Activated gamma-delta T cell treated with Interleukin-2 at 50 U/mL for 16 hours (primary cell): ENCODE measurements at regions not wholly inside any gene's neighbourhood (a gene's known extent, or its start where the extent isn't known, plus 50 kb on each side); places are given as distances from the start of the nearest gene placed in this dataset.

Source experiments
- DNase-seq: peaks from one replicate; pipeline ENCODE4 v3.0.0-alpha.2; 2020

DNA sequence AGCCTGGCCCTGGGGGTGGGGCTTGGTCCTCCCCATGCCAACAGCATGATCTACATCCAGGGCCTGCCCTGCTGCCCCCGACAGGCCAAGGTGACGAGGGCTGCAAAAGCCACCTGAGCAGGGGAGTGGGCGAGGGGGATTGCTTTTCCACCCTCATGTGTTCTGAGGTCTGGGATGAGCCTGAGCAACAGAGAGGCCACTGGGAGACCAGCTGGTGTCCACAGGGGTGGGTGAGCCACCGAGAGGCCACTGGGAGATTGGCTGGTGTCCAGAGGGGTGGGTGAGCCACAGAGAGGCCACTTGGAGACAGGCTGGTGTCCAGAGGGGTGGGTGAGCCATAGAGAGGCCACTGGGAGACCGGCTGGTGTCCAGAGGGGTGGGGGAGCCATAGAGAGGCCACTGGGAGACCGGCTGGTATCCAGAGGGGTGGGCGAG is 147.4 kb upstream of the GPC1 start:
- no peak for DNase-seq

DNA sequence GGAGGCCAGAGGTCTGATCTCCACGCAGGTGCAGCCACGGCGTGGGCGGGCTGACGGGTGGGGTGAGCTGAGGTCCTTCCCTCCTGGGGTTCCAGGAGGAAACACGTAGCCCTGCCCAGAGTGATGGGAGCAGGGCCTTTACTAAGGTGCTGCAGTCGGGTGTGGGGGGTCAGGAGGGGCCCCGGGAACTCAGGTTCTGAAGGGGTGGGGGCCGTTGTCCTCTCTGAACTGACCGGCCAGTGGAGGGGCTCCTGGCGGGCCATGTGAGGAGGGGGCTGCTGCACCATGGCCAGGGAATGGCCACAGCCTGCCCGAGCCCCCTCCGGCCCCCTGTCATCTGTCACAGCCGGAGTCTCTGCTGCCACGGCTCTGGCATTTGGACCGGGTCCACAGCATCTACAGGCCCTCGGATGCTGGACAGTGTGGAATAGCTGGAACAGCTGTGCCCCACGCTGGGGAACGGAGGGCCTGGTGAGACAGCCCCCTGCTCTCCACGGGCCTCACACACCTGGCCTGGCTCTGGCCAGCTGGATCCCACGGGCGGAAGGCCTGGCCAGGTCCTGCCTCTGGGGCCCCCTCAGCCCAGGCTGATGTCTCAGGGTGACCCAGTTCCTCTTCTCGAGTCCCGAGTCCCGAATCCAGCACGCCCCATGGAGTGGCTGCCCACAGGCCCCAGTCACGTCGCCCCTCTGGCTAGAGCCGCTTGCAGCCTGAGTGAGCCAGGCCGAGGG is 145.6 kb upstream of the GPC1 start:
- DNase-seq = no peak

DNA sequence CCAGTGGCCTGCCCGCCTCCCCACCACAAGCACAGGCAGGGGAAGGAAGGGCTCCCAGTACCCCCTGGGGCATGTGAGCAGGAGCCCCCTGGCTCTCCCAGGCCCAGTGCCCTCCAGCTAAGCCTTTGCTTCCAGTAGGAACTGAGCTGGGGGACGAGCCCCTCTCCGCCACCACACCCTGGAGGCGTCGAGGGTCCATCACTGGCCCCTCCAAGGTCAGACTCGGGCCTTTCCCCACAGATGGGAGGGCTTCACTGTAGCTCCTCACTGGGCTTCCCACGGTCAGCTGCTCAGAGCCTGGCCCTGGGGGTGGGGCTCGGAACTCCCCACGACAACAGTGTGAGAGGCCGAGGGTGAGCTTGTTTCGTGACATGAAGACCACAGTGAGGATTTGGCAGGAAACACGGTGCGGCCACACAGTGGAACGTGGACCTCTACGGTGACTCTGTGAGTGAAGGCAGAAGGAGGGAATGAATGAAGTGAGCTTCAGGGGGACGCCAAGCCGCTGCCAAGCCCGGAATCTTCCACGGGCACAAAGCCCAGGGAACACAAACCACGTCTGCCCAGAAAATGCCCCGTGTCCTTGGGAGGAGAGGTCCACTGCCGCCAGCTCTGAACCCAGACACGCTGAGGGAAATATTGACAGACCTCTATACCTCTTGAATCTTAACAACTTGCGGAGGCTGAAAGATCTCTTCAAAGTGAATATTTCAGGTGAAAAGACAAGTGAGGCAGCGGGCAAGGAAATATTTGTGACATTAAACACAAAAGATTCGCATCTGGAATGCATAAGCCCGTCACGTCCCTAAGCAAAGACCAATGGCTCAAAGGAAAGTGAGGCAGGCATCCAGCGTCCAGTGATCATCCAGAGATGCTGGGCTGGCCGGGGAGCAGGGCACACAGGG is 144.8 kb upstream of the GPC1 start:
- DNase-seq = no peak

DNA sequence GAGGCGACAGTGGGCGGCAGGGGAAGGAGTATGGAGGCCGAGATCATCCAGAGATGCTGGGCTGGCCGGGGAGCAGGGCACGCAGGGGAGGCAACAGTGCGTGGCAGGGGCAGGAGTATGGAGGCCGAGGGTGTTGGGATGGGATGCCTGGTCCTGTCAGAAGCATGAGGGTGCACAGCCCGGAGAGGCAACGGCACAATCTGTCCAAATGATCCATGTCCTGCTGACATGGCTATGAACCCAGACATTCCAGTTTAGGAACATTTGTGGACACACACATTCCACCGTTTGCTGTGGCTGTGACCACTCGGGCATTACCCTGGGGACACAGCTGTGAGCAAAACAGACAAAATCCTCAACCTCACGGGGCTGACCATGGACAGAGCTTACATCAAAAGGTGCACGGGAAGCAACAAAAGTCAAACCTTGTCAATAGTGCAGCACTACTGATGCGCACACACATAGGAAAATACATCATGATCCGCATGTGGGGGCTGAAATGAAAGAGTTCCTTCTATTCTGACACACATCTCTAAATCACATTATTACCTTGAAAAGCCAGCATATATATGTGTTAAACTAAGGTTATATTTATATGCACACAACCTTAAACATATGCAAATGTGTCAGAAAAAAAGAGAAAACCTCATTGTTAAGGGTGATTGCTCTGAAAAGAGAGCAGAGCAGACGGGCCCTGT is 144.0 kb upstream of the GPC1 start:
- no peak for DNase-seq

DNA sequence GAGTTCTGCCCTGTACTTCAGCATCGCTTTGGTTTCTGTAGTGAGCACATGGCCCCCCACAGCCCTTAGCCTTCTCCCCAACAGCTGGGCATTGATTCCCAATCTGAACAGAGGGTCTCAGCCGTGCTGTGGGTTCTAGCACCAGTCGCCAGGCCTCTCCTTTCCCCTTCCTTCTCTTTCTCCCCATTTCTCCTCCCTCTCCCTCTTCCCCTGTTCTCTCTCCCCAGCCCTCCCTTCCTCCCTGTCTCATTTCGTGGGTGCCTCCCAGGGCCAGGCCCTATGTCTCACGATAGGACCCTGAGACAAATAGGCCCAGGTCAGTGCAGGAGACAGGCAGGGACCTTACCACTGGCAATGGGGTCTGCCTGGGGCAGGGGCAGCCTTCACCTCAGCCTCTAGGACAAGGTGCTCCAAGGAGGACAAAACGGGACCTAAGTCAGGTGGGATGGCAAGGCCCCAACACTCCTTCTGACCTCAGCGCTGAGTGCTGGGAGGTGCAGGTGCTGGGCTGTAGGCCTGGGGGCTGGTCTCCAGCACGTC is 143.4 kb upstream of the GPC1 start:
- DNase-seq = no peak

DNA sequence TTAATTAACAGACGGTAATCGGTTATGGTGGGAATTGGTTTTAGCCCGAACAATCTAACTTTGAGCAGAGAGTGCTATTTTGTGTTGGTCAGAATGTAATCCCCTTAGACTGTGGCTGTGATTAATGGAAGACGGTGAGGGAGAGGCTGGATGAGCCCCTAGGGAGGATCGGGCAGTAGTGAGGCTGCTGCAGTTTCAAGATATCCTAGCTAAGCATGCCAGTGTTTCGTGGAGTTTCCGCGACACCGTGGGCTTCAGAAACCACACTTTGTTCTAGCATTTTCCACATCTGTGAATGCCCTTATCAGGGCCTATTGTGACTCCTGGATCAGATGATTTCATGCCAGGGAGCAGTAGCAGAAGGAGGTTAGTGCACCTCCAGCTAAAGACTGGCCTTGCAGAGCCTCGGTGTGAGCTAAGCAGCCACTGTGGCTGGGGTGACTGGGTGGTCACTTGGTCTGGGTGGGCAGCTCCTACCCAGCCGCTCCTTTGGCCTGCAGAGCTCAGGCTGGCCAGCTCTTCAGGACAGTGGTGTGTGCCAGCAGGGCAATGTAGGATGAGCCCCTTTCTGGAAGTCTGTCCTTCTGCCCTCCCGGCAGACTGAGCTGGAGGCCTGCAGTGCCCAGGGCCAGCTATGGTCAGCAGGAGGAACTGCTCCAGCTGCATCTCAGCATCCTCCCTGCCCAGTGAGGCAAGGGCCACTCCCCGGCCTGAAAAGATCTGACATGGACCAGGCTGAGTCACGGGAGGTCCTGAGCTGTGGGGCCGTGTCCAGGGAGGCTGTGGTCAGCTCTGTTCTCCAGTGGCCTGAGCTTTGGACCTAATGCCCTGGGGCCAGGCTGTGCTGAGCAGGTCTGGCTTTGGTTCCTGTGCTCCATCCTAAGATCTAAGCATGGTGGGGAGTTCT is 142.6 kb upstream of the GPC1 start:
- DNase-seq = no peak

DNA sequence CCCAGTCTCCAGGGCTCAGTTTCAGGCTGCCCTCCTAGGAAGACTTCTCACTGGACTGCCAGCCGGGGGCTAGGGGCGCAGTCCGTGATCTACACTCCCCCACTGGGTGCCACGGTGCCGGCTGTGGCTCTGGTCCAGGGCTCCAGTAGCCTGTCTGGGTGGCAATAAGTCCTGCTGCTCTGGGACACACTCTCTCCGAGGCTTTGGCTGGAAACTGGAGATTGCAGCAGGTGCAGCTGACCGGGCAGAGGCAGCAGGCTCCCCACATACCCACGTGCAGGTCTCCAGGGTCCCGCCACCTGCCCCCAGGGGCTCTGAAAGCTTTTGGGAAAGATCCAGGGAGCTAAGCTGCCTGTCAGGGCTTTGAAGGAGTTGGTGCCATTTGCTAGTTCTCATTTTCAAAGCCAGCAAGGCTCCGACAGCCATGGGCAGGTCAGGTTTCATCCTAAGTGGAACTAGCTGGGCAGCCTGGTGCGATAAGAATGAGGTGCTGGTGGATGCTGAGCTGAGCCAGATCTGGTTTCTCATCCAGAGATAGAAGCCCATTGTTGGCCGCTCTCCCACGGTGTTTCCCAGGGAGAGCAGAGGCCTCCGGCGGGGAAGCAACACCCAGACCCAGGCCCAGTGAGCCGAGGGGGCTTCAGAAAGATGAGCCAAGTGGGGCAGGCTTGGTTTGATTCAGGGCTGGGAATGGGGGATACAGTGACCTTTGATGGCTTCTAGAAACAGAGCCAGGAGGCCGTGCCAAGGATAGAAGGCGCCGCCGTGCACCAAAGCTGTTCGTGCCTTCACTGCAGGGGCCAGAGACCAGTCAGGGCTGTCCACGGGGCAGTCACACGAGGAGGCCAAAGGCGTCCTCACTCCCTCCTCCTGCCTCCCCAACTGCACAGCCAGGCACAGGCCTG is 141.7 kb upstream of the GPC1 start:
- no peak for DNase-seq

DNA sequence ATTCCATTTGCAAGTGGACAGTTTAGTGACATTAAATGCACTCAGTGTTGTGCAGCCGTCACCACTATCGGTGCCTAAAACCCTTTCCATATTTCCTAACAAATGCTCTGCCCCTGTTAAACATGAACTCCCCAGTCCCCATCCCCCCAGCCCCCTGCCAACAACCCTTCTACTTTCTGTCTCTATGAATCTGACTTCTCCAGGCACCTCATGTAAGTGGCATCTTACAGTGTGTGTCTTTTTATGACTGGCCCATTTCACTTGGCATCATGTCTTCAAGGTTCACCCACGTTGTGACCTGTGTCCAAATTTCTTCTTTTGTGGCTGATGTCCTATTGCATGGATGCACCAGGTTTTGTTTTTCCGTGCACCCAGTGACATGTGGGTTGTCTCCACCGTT is 140.9 kb upstream of the GPC1 start:
- no peak for DNase-seq

DNA sequence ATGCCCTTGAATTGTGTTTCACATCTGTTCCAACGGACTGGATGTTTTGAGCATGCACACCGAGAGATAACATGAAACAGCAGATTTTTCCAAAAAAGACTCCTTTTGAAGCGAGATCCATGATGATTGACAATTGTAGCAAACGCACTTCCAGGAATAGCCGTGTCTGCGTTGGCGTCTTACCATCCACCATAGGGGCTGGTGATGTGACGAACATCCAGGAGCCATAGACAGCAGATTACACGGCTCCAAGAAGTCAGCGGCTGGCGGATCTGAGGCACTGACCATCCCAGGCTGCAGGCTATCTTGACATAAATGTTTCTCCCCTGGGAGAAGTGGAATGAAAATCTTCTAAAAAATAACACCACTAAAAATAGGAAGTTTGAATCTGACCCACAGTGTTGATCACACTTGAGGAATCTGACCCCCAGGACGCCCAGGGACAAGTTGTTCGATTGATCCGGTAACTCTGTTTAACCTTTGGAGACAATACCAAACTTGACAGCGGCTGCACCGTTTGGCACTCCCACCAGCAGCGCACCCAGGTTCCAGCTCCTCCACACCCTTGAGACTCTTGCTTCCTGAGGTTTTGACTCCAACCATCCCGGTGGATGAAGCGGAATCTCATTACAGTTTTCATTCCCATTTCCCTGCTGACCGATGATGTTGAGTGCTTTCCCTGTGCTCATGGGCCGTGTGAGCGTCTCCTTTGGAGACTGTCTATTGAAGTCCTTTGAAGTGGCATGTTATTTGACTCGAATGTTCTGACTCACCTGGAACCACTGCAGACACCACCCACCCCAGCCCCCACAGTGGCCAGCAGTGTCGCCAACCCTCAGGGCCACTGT is 140.0 kb upstream of the GPC1 start:
- DNase-seq = no peak

DNA sequence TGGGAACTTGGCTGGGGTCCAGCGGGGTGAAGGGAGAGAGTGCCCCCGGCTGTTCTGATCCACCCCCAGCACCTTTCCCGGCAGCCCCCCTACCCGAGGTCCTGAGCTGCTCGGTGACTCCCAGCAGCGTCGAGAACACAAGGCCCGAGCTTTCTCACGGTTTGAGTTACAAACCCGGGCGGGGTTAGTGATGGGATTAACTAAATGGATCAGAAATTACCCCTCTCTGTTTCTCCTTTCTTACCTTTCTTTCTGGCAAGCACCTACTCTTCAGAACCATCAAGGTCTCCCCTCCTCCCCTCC is 139.4 kb upstream of the GPC1 start:
- no peak for DNase-seq

DNA sequence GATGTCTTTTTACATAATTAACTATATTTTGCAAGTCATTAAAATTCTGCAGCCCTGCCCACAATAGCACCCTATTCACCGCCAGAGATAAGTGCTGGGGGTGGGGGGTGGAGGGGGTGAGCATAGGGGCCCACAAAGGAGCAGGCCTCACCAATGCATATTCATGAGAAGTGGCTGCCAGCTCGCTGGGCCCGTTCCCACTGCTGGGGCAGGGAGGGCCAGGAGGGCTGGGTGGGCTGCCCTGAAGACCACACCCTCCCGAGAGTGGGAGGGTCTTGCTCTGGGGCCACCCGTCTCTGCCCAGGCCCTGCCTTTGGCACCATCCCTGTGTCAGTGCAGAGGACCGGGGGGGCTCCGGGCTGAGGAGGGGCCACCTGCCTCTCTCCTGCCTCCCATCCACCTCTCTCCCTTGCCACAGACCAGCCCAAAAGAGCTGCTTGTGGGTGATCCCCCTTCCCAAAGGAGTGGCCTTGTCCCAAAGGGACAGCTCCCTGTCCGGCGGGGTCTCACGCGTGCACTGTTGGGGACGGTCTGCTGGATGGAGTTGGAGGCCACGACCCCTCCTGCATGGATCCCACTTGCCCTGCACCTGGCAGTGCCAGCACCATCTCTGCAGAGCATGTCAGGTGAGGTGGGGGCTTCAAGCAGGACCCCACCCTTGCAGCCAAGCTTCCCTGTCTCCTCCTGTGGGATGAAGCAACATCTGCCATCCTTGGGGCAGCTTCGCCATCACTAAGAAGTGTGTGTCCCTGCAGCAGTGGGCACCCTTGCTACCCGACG is 138.8 kb upstream of the GPC1 start:
- DNase-seq = no peak

DNA sequence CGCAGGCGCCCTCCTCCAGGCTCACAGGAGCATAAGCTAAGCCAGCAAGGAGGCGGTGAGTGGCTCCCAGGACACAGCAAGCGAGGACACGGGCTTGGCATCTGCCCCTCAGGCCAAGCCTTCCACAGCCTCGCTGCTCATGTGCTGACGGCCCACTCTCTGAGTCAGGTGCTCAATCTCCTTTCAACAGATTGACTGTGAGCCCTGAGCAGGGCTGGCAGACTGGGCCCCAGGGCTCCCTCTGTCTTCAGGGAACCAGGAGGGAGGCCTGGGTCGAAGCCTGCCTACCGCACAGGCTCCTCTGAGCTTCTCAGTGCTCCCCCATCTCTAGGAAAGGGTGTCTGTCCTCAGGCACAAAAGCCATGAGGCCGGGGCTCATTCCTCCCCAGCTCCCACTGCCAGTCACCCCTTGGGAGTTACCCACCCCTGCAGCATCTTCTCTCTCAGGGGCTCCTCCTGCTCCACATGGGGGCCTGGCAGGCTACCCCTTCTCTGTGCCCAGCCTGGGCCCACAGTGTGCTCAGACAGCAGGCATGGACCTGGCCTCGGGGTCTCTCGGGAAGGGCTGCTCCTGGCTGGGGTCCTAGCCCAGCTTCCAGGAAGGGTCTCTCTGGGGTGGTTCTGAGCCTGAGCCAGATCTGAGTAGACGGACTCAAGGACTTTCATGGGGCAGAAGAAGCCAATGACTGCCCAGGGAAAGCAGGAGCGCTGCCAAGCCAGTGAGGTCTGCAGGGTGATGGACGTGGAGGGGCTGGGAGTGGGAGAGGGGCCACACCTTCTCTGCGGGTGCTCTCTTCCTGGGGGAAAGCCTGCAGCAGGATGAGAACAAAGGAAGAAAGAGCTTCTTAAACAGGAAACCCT is 138.0 kb upstream of the GPC1 start:
- DNase-seq = no peak

DNA sequence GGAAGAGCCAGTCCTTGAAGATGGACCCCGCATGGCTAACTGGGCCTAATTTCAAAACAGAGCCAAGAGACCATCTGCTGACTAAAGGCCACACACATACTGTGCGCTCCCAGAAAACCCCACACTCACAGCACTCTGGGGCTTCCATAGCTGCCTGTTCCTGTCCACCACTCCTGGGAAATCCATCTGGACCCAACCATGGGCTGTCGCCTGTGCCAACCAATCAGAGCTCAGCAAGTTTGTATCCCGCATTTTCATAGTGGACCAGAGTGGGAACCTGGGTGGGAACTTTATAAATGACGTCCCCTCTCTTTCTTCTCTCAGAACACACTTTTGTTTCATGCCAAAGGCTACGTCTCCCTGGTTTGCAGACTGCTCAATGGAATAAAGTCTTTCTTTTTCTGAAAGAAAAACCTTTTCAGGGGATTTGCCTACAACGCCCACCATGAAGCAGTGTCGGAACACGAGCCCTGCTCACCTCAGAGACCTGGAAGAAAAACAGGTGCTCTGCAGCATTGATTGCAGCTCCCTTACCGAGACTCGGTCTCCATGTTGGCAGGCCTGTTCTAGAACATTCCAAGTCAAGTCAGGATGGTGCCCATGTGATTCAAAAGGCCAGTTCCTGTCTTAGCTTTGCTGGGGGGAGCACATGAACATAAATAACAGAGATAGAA is 137.2 kb upstream of the GPC1 start:
- DNase-seq = no peak

DNA sequence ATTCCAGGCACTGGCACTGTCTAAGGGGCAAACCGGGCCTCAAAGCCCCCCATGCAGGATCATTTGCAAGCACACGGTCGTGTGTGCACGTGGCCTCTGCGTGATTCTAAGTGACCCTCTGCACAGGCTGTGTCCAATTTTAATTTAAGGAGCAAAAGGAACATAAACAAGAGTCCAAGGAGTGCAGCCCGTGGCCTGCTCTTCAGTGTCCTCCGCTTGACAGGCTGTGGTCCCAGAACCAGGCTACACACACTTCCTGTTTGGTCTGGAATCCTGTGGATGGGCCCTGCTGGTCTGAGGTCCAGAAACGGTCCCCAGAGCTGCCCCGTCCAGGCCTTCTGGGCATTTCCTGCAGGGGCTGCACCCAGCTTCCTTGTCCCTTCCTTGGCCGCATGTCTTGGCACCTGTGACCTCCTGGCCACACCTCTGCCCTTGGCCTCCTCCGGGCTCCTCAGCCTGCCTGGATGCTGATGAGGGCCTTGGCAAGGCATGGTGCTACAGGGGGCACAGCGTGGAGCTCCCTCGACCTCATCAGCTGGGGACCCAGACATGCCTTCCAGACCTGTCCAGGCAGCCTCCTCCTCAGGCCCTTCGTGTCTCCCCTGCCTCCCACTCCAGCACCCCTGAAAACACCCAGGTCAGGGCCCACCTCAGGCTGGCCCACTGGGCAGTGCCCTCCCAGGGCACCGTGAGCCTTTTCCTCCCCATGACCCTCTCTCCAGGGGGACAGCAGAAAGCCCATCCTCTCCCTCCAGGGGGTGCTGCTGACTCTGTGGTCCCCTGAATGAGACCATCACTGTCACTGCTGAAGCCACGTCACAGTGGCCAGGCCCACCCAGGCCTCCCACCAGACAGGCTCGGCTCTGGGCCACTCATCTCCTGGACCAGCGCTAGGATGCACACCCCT is 136.4 kb upstream of the GPC1 start:
- no peak for DNase-seq

DNA sequence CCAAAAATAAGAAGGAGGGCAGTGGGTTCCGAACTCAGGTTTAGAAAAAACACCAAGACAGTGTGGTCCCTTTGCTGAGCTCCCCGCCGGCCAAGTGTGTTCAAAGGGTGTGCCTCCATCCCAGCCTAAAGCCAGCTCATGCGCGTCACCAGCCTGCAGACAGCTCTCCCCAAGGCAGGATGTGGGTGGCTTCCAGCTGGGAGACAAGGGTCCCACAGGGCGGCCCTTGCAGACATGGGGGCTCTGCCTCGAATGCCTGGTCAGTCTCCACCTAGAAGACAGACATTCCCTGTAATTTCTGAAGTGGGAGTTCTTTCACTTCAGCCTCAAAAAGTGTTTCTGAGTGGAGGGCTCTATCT is 135.8 kb upstream of the GPC1 start:
- no peak for DNase-seq

DNA sequence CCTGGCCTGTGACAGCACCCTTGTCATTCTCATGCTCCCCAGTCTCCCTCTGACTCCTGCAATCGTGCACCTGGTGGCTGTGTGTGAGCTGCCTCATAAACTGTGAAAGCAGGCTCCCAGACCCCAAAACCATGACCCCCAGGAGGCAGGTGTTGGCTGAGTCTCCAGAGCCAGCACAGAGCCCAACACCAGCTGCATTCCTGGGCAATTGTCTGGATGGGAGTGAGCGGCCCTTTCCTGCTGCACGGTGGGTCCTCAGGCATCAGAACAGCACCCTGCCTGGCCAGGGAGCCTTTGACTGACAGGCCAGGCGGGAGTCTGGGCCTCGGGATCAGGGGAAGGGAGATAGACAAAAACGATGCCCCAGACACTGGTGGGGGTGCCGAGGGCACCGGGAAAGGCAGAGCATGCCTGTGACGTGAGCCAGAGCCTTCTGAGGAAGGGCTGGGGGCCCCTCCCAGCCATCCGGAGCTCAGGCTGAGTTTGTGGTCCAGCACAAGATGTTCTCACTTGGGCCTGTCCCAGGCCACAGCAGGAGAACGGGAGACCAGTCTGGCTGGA is 135.1 kb upstream of the GPC1 start:
- DNase-seq = no peak

DNA sequence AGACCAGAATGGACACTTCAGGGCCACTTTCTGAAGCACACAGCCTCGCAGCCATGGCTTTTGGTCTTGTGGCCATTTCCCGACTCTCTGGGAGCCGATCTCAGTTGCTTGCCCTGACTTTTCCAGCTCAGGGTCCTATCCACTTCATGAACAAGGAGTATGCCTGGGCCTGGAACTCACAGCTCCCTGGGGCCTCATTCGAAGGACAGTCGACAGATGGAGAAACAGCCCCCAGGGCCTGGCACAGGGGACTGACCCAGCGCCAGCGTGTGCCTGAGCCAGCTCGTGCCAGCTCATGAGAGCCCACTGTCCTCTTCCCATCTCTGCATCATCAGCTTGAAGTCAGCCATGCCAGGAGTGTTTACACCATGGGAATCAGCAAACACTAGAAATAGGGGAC is 134.6 kb upstream of the GPC1 start:
- no peak for DNase-seq
